T-helper 2 cell treated with Interferon-gamma antibody and Interleukin-4, amounts not matched to agents 5 μg/mL and 100 μg/mL, for 36 hours (primary cell): ENCODE measurements at regions not wholly inside any gene's neighbourhood (a gene's known extent, or its start where the extent isn't known, plus 50 kb on each side); places are given as distances from the start of the nearest gene placed in this dataset.
"Not testable (repeated sequence)": the region's sequence is repeated elsewhere in the genome, so short reads cannot be mapped to it uniquely, and the experiment has no call there.

Experiments
- DNase-seq: peaks from one replicate; pipeline ENCODE4 v3.0.0; 2021; ENCODE audit warnings: low spot score
- H3K27ac Mint-ChIP-seq: one replicate; pipeline ENCODE4 v1.8.0; 2021; ENCODE audit warnings: mild to moderate bottlenecking, mixed read lengths
- H3K27me3 Mint-ChIP-seq: one replicate; pipeline ENCODE4 v1.8.0; 2021; ENCODE audit warnings: low read depth, mixed read lengths
- H3K36me3 Mint-ChIP-seq: one replicate; pipeline ENCODE4 v1.8.0; 2021; ENCODE audit warnings: low read depth, mixed read lengths
- H3K4me1 Mint-ChIP-seq: one replicate; pipeline ENCODE4 v1.8.0; 2021; ENCODE audit warnings: low read depth, mixed read lengths
- H3K4me3 Mint-ChIP-seq: one replicate; pipeline ENCODE4 v1.8.0; 2022; ENCODE audit warnings: mild to moderate bottlenecking, moderate library complexity, mixed read lengths
- H3K9me3 Mint-ChIP-seq: one replicate; pipeline ENCODE4 v1.8.0; 2021; ENCODE audit warnings: mixed read lengths

DNA sequence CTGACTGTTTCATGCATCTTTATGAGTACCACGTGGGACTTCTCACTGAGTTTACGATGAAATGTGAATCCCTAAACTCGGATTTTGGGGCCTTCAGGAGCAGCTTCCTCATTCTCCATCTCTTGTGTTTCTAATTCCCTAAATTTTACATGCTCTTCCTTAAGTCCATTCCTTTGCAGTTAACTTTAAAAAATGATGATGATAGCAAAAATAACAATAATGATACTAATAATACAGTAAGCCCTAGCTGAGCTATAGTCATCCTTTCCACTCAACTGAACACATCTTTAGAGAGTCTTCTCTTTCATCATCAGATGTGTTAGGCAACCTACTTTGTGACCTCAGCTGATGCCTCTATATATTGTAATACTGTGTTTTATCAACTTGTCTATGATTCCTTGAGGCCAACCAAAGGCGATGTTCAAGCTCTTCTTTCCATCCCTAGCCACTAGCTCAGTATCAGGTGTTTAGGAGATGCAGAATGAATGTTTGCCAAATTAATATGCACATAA lies 1196.4 kb downstream of the VRK1 start:
- peak overlapping the region; percentile 45 for H3K4me3 Mint-ChIP-seq
- H3K4me1 Mint-ChIP-seq, result peaks cover 42% of the 10 kb centered on the region

DNA sequence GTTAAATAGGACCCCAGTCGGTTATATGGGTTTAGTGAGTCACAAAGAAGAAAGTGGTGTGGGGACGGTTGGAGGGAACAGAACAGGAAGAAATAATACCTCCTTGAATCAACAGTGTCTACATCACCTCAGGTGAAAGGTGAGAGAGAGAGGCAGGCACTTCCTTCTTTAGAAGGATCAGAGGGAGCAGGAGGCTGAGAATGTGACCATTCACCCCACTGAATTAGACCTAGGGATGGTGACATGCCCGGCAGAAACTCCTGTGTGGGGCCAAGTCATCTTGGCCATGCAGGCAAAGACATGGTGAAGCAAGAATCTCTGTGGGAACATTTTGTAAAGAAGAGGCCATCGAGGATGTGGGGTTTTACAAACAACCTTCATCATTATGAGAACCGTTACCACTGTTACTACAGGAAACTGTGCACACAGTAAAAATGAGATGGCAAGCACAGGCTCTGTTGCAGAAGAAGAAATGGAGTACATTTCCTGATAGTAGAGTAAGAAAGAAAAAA lies 1196.9 kb downstream of the VRK1 start:
- Mint-ChIP-seq H3K27ac (peak overlapping the region; percentile 84), H3K4me3 (peak overlapping the region; percentile 45), H3K4me1 (peaks cover 42% of the 10 kb centered on the region), H3K27me3 (no peaks in the 10 kb centered on the region), H3K36me3 (peaks cover 5% of the 10 kb centered on the region), H3K9me3 (peaks cover 4% of the 10 kb centered on the region)
- peak; percentile 36 for DNase-seq

More for the DNA sequence above, 1196.4 kb downstream of the VRK1 start:
- DNase-seq, result no peak
- Mint-ChIP-seq H3K36me3 (peaks cover 5% of the 10 kb centered on the region), H3K27ac (peak overlapping the region; percentile 84), H3K9me3 (peaks cover 4% of the 10 kb centered on the region), H3K27me3 (no peaks in the 10 kb centered on the region)

DNA sequence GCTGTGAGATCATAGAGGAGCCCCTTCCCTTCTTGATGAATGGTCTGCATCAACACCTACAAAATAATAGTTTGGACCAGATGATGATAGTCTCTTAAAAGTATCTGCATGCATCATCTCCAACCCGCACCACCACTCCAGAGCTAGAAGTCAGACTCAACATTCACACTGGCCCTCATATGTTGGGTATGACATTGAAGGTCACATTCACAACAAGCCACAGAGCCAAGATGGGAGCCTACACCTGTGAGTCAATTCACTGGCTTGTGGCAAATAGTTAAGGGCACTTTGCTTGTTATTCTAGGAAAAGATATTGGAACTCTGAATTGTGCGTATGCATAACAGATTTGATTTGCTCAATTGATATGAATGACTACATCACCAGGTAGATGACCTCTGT lies 1197.9 kb downstream of the VRK1 start:
- Mint-ChIP-seq H3K4me3 (peak overlapping the region; percentile 38), H3K4me1 (peaks cover 42% of the 10 kb centered on the region), H3K27me3 (no peaks in the 10 kb centered on the region), H3K27ac (peak overlapping the region; percentile 84), H3K36me3 (peaks cover 5% of the 10 kb centered on the region), H3K9me3 (peaks cover 4% of the 10 kb centered on the region)
- no peak for DNase-seq

DNA sequence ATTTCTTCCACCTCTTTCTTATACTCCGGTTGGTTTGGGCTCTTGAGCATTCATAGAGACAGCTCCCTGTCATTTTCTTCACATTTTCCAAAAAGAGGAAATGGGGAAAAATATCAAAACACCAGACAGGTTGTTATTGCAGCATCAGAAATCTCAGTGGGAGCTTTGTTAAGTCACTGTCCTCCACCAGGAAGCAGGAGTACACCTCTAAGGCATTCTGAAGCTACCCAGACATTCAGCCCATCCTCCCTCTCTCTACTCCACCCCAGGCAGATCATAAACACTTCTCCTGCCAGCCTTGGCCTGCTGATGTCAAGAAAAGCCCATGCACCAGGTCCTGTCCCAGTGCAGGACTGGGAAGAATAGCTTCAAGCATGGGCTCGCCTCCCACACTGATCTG lies 1198.3 kb downstream of the VRK1 start:
- Mint-ChIP-seq H3K4me3 (peak overlapping the region; percentile 38), H3K4me1 (peaks cover 41% of the 10 kb centered on the region), H3K9me3 (peaks cover 4% of the 10 kb centered on the region), H3K27me3 (no peaks in the 10 kb centered on the region), H3K27ac (peak overlapping the region; percentile 71), H3K36me3 (peaks cover 5% of the 10 kb centered on the region)
- DNase-seq, result no peak

DNA sequence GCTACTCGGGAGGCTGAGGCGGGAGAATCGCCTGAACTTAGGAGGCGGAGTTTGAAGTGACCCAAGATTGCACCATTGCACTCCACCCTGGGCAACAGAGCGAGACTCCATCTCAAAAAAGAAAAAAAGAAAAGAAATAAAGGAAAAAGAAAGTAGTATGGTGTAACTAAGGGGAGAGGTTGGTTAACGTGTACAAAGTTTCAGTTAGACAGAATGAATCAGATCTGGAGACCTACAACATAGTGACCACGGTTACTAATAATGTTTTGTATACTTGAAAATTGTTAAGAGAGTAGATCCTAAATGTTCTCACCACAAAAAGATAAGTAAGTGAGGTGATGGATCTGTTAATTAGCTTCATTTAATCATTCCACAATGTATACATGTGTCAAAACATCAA lies 1208.8 kb downstream of the VRK1 start:
- no peaks in the 10 kb centered on the region for H3K27me3 Mint-ChIP-seq
- H3K4me3 Mint-ChIP-seq, result no peak overlapping the region
- no peak for DNase-seq
- H3K27ac Mint-ChIP-seq, result no peak overlapping the region
- peaks cover 20% of the 10 kb centered on the region for H3K4me1 Mint-ChIP-seq
- H3K36me3 Mint-ChIP-seq, result peaks cover 13% of the 10 kb centered on the region
- peaks cover 14% of the 10 kb centered on the region for H3K9me3 Mint-ChIP-seq

DNA sequence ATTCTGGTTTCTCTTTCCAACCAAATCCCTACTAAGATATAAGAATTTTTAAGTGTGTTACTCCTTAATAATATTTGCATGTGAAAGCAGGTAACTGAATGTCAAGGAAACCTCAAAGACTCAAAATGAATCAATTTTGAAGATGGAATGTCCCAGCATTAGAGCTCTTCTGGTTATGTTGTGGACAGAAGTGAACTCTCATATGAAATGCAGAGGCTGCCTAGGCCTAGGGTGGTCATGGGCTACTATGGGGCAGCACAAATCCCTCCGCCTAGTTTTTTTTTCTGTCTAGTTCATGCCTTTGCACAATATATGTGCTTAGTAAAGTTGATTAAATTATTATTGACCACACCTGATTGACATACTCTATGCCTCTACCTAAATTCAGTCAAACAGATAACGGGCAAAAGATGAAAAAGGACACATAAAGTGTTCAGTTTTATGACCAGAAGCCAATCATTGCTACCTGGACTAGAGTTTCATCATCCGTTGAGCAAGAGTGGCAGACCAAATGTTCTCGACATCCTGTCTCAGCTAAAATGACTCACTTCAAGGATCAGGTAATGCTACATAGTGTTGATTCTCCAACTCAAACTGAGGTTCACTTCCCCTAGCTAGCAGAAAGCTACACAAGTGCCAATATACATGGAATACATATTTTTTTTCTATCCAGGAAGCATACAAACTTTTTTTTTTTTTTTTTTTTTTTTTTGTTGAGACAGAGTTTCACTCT lies 1211.4 kb downstream of the VRK1 start:
- Mint-ChIP-seq H3K4me3 (no peak overlapping the region), H3K4me1 (peaks cover 22% of the 10 kb centered on the region), H3K9me3 (peaks cover 3% of the 10 kb centered on the region), H3K36me3 (peaks cover 9% of the 10 kb centered on the region), H3K27ac (peak overlapping the region; percentile 32), H3K27me3 (no peaks in the 10 kb centered on the region)
- no peak for DNase-seq

DNA sequence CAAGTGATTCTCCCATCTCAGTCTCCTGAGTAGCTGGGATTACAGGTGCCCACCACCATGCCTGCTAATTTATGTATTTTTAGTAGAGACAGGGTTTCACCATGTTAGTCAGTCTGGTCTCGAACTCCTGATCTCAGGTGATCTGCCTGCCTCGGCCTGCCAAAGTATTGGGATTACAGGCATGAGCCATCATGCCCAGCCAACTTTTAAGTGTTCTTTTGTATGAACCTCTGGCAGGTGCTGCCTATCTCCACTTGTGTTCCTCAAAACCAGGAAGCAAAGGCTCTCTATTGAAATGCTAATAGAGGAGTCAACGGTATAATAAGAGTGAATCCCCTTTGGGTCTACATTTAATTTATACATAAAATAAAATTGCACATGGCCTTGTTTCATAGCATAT lies 1212.0 kb downstream of the VRK1 start:
- not testable (repeated sequence) for H3K9me3 Mint-ChIP-seq, DNase-seq, H3K36me3 Mint-ChIP-seq, H3K27ac Mint-ChIP-seq, H3K27me3 Mint-ChIP-seq, H3K4me3 Mint-ChIP-seq
- peaks cover 23% of the 10 kb centered on the region for H3K4me1 Mint-ChIP-seq

DNA sequence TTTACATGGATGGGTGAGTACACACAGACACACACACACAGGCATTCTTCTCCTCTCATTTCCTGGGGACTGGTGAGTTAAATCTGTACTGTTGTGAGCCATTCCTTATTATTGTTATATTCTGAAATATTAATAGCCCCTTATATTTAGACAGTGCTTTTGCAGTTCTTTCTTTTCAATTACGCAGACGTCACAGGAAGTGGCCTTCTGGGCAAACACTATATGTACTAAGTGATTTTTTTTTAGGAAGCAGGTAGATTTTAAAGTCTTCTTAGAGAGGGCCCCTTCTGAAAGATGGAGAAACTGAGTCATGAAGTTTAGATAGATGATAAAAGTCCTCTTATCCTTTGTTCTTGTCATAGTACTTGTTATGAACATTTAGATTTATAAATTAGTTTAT lies 1213.6 kb downstream of the VRK1 start:
- Mint-ChIP-seq H3K27ac (no peak overlapping the region), H3K4me3 (no peak overlapping the region), H3K36me3 (peaks cover 5% of the 10 kb centered on the region), H3K27me3 (no peaks in the 10 kb centered on the region), H3K9me3 (no peaks in the 10 kb centered on the region), H3K4me1 (peaks cover 25% of the 10 kb centered on the region)
- no peak for DNase-seq

DNA sequence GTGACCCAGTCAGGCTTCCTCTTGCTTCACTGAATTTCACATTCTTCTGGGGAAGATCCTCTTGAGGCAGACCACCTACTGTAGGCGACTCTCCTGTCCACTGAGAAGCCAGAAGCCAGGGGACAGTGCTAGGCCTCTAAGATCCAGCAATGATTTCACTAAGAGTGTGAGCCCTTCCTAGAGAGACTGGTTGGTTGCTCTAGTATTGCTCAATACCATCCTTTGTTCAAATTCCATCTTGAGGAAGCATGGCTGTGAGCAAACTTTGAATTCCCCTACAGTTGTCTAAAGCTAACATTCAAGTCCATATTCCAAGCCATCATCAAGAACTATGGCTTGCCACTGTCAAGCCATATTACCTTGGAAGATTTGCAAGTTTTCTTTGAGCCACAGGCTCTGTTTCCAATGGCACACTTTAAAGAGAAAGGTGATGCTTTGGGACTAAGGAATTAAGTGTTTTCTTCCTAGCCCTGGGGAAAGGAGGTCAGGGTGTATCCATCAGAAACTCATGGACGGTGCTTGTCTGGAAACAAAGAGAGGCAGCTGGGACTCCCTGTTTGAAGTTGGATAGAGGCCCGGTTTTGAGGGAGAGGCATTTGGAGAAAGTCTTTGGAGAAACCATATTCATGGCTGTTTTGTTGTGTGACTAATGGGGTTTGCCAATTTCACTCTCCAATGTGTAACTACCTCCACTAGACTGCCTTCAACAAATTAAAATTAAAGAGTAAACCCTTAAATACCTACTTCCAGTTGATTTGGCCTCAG lies 1217.9 kb downstream of the VRK1 start:
- no peak for DNase-seq
- no peaks in the 10 kb centered on the region for H3K9me3 Mint-ChIP-seq
- H3K27ac Mint-ChIP-seq, result no peak overlapping the region
- H3K4me3 Mint-ChIP-seq, result no peak overlapping the region
- peaks cover 2% of the 10 kb centered on the region for H3K36me3 Mint-ChIP-seq
- peaks cover 2% of the 10 kb centered on the region for H3K27me3 Mint-ChIP-seq
- peaks cover 14% of the 10 kb centered on the region for H3K4me1 Mint-ChIP-seq

DNA sequence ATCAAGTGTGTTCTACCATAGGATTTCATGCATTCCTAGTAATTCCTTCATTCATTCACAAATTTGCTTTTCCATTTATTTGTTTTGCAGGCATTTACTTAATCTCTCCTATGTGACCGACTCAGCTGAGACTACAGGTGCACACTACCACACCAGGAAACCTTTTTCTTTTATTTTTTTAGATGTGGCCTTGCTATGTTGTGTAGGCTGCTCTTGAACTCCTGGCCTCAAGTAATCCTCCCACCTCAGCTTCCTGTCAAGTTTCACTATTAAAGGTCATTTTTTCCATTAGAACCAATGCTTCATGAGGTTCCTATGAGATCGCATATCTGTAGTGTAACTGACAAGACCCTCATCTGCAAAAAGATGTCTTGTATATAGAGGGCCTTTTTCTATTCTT lies 1218.7 kb downstream of the VRK1 start:
- DNase-seq, result no peak
- Mint-ChIP-seq H3K27me3 (peaks cover 2% of the 10 kb centered on the region), H3K4me3 (no peak overlapping the region), H3K9me3 (no peaks in the 10 kb centered on the region), H3K27ac (no peak overlapping the region), H3K36me3 (no peaks in the 10 kb centered on the region), H3K4me1 (peaks cover 12% of the 10 kb centered on the region)

DNA sequence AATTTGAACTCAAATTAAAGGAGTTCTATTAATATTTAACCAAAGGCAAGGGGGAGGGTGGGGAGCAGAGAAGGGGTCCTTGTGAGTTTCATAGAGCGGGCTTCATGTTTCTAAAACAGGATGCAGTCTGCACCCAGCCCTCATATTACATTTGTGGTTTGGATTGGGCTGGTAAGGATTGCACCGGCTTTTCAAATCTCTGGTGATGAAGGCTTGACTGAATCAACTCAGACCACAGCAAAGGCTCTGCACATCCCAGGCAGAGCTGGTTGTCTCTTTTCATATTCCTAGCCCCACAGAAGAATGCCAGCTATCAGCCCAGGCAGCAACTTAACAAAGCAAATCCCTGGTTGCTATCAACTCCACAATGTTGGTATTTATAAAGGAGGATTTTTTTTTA lies 1221.4 kb downstream of the VRK1 start:
- H3K27ac Mint-ChIP-seq, result no peak overlapping the region
- no peaks in the 10 kb centered on the region for H3K36me3 Mint-ChIP-seq

DNA sequence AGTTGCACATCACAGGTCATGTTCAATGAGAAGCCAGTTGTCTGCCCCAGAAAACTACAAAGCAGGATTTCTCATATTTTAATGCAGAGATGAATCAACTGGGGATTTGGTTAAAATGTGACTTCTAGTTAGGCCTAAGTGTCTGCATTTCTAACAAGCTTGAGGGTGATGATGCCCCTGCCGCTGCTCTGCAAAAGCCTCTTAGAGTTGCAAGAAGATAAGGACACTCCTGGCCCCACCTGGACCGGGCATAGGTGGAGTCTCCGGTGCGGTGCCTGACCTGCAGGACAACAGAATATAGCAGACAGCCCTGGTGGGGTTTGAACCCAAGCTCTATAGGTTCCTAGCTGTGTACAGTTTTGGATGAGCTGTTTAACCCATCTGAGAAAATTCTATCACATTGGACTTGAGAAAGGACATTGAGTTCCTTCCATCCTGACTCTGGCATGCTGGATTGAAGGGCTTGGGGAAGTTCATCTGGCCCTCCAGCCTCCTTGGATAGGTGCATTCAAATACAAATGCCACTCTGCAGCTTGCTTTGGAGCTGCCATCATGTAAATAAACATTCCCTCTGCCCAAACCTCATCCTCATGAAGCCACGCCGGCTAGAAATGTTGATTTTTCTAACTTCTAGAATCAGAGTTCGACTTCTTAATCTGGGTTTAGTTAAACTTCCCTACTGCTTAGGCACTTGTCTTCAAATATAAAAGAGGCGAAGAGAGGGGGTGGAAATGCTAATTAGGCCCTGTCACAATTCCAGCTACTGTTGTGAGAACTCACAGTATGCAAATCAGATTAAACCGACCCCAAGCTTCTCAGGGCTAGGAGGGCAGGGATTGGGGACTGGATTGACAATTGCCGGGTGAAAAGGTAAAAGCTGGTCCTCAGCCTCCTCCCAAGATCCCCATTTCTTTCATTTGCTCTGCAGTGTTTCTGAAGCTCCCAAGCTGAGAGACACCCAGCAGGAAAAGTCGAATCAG lies 1225.6 kb downstream of the VRK1 start:
- no peak overlapping the region for H3K4me3 Mint-ChIP-seq
- DNase-seq, result no peak
- H3K4me1 Mint-ChIP-seq, result peaks cover 7% of the 10 kb centered on the region
- no peaks in the 10 kb centered on the region for H3K9me3 Mint-ChIP-seq
- H3K27me3 Mint-ChIP-seq, result no peaks in the 10 kb centered on the region
- H3K36me3 Mint-ChIP-seq, result no peaks in the 10 kb centered on the region
- H3K27ac Mint-ChIP-seq, result no peak overlapping the region

More for the DNA sequence above, 1221.4 kb downstream of the VRK1 start:
- Mint-ChIP-seq H3K4me1 (peaks cover 10% of the 10 kb centered on the region), H3K4me3 (no peak overlapping the region), H3K9me3 (no peaks in the 10 kb centered on the region), H3K27me3 (peaks cover 2% of the 10 kb centered on the region)
- DNase-seq, result no peak

DNA sequence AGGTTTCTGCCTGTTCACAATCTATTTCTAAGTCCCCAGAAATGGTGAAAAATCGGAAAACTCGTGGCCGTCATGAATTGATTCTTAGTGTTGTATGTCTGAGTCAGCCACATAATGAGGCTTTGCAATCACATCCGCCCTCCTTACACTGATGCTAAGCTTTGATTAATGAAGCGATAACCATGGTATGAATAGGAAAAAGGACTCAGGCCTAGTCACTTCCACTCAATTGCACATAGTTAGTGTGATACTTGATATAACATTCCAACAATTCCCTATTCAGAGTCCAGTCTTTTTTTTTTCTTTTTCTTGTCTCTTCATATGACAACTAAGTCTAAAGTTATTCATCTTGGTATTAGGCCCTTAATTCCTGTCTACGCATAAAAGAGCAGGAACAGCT lies 1231.0 kb downstream of the VRK1 start:
- Mint-ChIP-seq H3K27me3 (no peaks in the 10 kb centered on the region), H3K4me3 (no peak overlapping the region), H3K9me3 (peaks cover 14% of the 10 kb centered on the region), H3K27ac (no peak overlapping the region), H3K36me3 (peaks cover 2% of the 10 kb centered on the region), H3K4me1 (peaks cover 4% of the 10 kb centered on the region)
- no peak for DNase-seq
